H1 (cell line): ENCODE measurements at regions not wholly inside any gene's neighbourhood (a gene's known extent, or its start where the extent isn't known, plus 50 kb on each side); places are given as distances from the start of the nearest gene placed in this dataset.

ENCODE experiments used
- CTCF ChIA-PET: fragments of 300-600 bp; sonication (Branson Sonifier 250); formaldehyde crosslinking; loops from one replicate; lab custom pipeline; 2021; ENCODE audit not compliant: partially characterized antibody; lab: Charles Lee
- POLR2A ChIA-PET: fragments of 300-600 bp; sonication (Branson Sonifier 250); formaldehyde crosslinking; loops from one replicate; lab custom pipeline; 2021; ENCODE audit warnings: inconsistent platforms; ENCODE audit not compliant: partially characterized antibody; lab: Charles Lee
- DNase-seq, 2 experiments: peaks; one replicate each; pipeline versions ENCODE4 v3.0.0 to v3.0.0-alpha.2; 2010 to 2022; ENCODE audit warnings: low spot score in 2 of 2, low read depth in 1 of 2, mixed read lengths in 1 of 2
- FAIRE-seq: peaks from 2 replicates; lab custom pipeline; 2011; peaks lifted over from hg19 to GRCh38; lab: Jason Lieb, UNC
- H2AFZ ChIP-seq: 2 replicates; pipeline ENCODE4 v1.8.1; 2012; ENCODE audit warnings: low read length, inconsistent platforms
- H2AK5ac ChIP-seq: 2 replicates; pipeline ENCODE4 v1.6.1; 2013; ENCODE audit warnings: low read depth, low read length
- H2BK120ac ChIP-seq: replicated peaks from 2 replicates; pipeline ENCODE3; 2013; ENCODE audit warnings: low read depth, low read length, inconsistent platforms
- H2BK12ac ChIP-seq: 2 replicates; pipeline ENCODE4 v1.6.1; 2013; ENCODE audit warnings: low read depth, low read length
- H2BK15ac ChIP-seq: 2 replicates; pipeline ENCODE4 v1.6.1; 2013; ENCODE audit warnings: low read length
- H2BK20ac ChIP-seq: 2 replicates; pipeline ENCODE4 v1.6.1; 2013; ENCODE audit warnings: low read length
- H2BK5ac ChIP-seq: 2 replicates; pipeline ENCODE4 v1.6.1; 2013; ENCODE audit warnings: low read depth, low read length
- H3K14ac ChIP-seq: 2 replicates; pipeline ENCODE4 v1.6.1; 2013; ENCODE audit warnings: inconsistent platforms; ENCODE audit not compliant: insufficient read length
- H3K18ac ChIP-seq: 2 replicates; pipeline ENCODE4 v1.6.1; 2013; ENCODE audit warnings: low read length; ENCODE audit errors: extremely low read depth
- H3K23ac ChIP-seq: 2 replicates; pipeline ENCODE4 v1.6.1; 2013; ENCODE audit warnings: inconsistent platforms; ENCODE audit not compliant: insufficient read length
- H3K23me2 ChIP-seq: 2 replicates; pipeline ENCODE4 v1.6.1; 2013; ENCODE audit warnings: low read depth, low read length
- H3K27ac ChIP-seq: 2 replicates; pipeline ENCODE4 v1.6.1; 2011; ENCODE audit warnings: low read depth, low read length, inconsistent platforms
- H3K27me3 ChIP-seq, 4 experiments: replicated peaks in 1 of 4; 1 replicate in 1 of 4; 2 replicates in 3 of 4; pipeline versions ENCODE4 v1.6.1 to v1.8.1; 2011 to 2013; ENCODE audit warnings: low read length in 3 of 4, mild to moderate bottlenecking in 3 of 4, inconsistent platforms in 2 of 4, mixed read lengths in 2 of 4, moderate library complexity in 1 of 4; ENCODE audit not compliant: control insufficient read depth in 3 of 4, insufficient read depth in 3 of 4; ENCODE audit errors: extremely low read depth in 1 of 4
- H3K36me3 ChIP-seq, 4 experiments: 2 replicates each; pipeline versions ENCODE4 v1.6.1 to v1.8.1; 2011 to 2013; ENCODE audit warnings: mild to moderate bottlenecking in 4 of 4, low read length in 3 of 4, moderate library complexity in 2 of 4, control low read depth in 1 of 4, inconsistent platforms in 1 of 4; ENCODE audit not compliant: insufficient read depth in 4 of 4, control insufficient read depth in 2 of 4
- H3K4ac ChIP-seq: replicated peaks from 2 replicates; pipeline ENCODE3; 2013; ENCODE audit warnings: low read length, low read depth, mixed read lengths, inconsistent platforms; ENCODE audit not compliant: insufficient read length
- H3K4me1 ChIP-seq, 4 experiments: replicated peaks in 1 of 4; 1 replicate in 1 of 4; 2 replicates in 3 of 4; pipeline versions ENCODE4 v1.6.1 to v1.8.1; 2011 to 2013; ENCODE audit warnings: low read length in 3 of 4, inconsistent platforms in 2 of 4, mixed read lengths in 1 of 4; ENCODE audit not compliant: insufficient read depth in 4 of 4, control insufficient read depth in 3 of 4
- H3K4me2 ChIP-seq, 2 experiments: 2 replicates each; pipeline versions ENCODE4 v1.6.1 to v1.8.1; 2011 to 2013; ENCODE audit warnings: low read depth in 2 of 2, low read length in 2 of 2, control low read depth in 1 of 2, inconsistent platforms in 1 of 2, mild to moderate bottlenecking in 1 of 2; ENCODE audit not compliant: insufficient read depth in 1 of 2
- H3K4me3 ChIP-seq, 4 experiments: fragments of 200-600, 300-600 bp in 1 of 4; sonication (generic), shearing (Covaris generic), sonication (Bioruptor Twin) in 1 of 4; 2 replicates each; pipeline versions ENCODE4 v1.5.1 to v1.8.1; 2011 to 2016; ENCODE audit warnings: low read length in 4 of 4, low read depth in 3 of 4, control low read depth in 2 of 4, inconsistent platforms in 2 of 4, mild to moderate bottlenecking in 2 of 4, mixed read lengths in 1 of 4, moderate library complexity in 1 of 4; ENCODE audit not compliant: insufficient read depth in 2 of 4; ENCODE audit errors: extremely low read depth in 1 of 4
- H3K56ac ChIP-seq: replicated peaks from 2 replicates; pipeline ENCODE3; 2013; ENCODE audit warnings: low read depth, mild to moderate bottlenecking, mixed read lengths, low read length, inconsistent platforms; ENCODE audit not compliant: insufficient read length
- H3K79me1 ChIP-seq: 2 replicates; pipeline ENCODE4 v1.6.1; 2013; ENCODE audit warnings: low read depth, low read length, control low read depth
- H3K79me2 ChIP-seq, 2 experiments: 2 replicates each; pipeline versions ENCODE4 v1.6.1 to v1.8.1; 2012 to 2013; ENCODE audit warnings: low read length in 2 of 2, mild to moderate bottlenecking in 2 of 2, inconsistent platforms in 1 of 2; ENCODE audit not compliant: insufficient read depth in 2 of 2, control insufficient read depth in 1 of 2
- H3K9ac ChIP-seq, 4 experiments: replicated peaks in 1 of 4; 1 replicate in 1 of 4; 2 replicates in 3 of 4; pipeline versions ENCODE4 v1.6.1 to v1.8.1; 2011 to 2013; ENCODE audit warnings: low read depth in 3 of 4, low read length in 3 of 4, control low read depth in 2 of 4, mild to moderate bottlenecking in 2 of 4, moderate library complexity in 2 of 4, inconsistent platforms in 1 of 4; ENCODE audit errors: extremely low read depth in 1 of 4
- H3K9me3 ChIP-seq, 2 experiments: 2 replicates each; pipeline versions ENCODE4 v1.6.1 to v1.8.1; 2012 to 2013; ENCODE audit warnings: mild to moderate bottlenecking in 2 of 2, moderate library complexity in 2 of 2, control low read depth in 1 of 2, inconsistent platforms in 1 of 2, low read depth in 1 of 2, low read length in 1 of 2, mixed read lengths in 1 of 2; ENCODE audit not compliant: insufficient read depth in 2 of 2
- H4K20me1 ChIP-seq, 2 experiments: replicated peaks in 1 of 2; 2 replicates each; pipeline versions ENCODE3 to v1.8.1; 2011 to 2013; ENCODE audit warnings: inconsistent platforms in 2 of 2, low read length in 2 of 2, mild to moderate bottlenecking in 1 of 2; ENCODE audit not compliant: insufficient read depth in 2 of 2, control insufficient read depth in 1 of 2
- H4K5ac ChIP-seq: 2 replicates; pipeline ENCODE4 v1.6.1; 2013; ENCODE audit warnings: low read length, low read depth, mixed read lengths, inconsistent platforms; ENCODE audit not compliant: insufficient read length
- H4K8ac ChIP-seq: 2 replicates; pipeline ENCODE4 v1.8.0; 2013; ENCODE audit warnings: mild to moderate bottlenecking, moderate library complexity, low read length, inconsistent platforms; ENCODE audit not compliant: insufficient read depth; ENCODE audit errors: extremely low read depth
- H4K91ac ChIP-seq: replicated peaks from 2 replicates; pipeline ENCODE3; 2013; ENCODE audit warnings: low read length, mixed read lengths, inconsistent platforms; ENCODE audit not compliant: insufficient read length
- CTCF ChIP-seq, 3 experiments: IDR thresholded peaks; 1 replicate in 2 of 3; 2 replicates in 1 of 3; pipeline versions ENCODE4 v1.5.1 to v1.6.1; 2011; ENCODE audit warnings: low read length in 3 of 3, mild to moderate bottlenecking in 3 of 3, inconsistent platforms in 2 of 3, low read depth in 1 of 3, moderate library complexity in 1 of 3; ENCODE audit not compliant: insufficient read depth in 1 of 3; ENCODE audit errors: control extremely low read depth in 1 of 3
- E2F6 ChIP-seq: IDR thresholded peaks from 2 replicates; pipeline ENCODE4 v1.6.1; 2012; ENCODE audit warnings: inconsistent platforms
- JUN ChIP-seq: IDR thresholded peaks from 2 replicates; pipeline ENCODE4 v1.6.1; 2011; ENCODE audit warnings: low read depth, mild to moderate bottlenecking, improper control_type of control experiment, low read length
- PHF8 ChIP-seq: fragments of 200-600 bp; sonication (generic); conservative IDR thresholded peaks from 2 replicates; pipeline ENCODE4 v1.7.1; 2012; ENCODE audit warnings: low read depth, mild to moderate bottlenecking, inconsistent platforms, low read length, moderate library complexity
- POLR2A ChIP-seq, 2 experiments: IDR thresholded peaks; 1 replicate in 1 of 2; 2 replicates in 1 of 2; pipeline ENCODE4 v1.6.1; 2011; ENCODE audit warnings: low read depth in 2 of 2, low read length in 2 of 2, mild to moderate bottlenecking in 2 of 2; ENCODE audit errors: control extremely low read depth in 1 of 2
- RBBP5 ChIP-seq: IDR thresholded peaks from 2 replicates; pipeline ENCODE4 v1.7.1; 2012; ENCODE audit warnings: low read depth, mild to moderate bottlenecking, inconsistent platforms, low read length, moderate library complexity, borderline replicate concordance
- RXRA ChIP-seq: IDR thresholded peaks from 2 replicates; pipeline ENCODE4 v1.6.1; 2011; ENCODE audit warnings: low read depth, mild to moderate bottlenecking, low read length, moderate library complexity; ENCODE audit not compliant: insufficient read depth
- WGBS, 2 experiments: shearing (Covaris generic) in 1 of 2; methylation state at CpG; one replicate each; pipeline versions ENCODE4 v1.1.6 to v1.1.7; 2013 to 2015; ENCODE audit warnings: low lambda C conversion rate in 2 of 2, mixed read lengths in 2 of 2, inconsistent platforms in 1 of 2, low coverage in 1 of 2, missing lambda C conversion rate in 1 of 2; ENCODE audit not compliant: insufficient replicate concordance in 2 of 2, insufficient coverage in 1 of 2, insufficient read length in 1 of 2; ENCODE audit errors: extremely low coverage in 1 of 2, missing lambda C conversion rate in 1 of 2; 5-methylcytosine and 5-hydroxymethylcytosine counted together

GRCh38 chr5:34439601-34440000 lies 216.5 kb upstream of the RAI14 start:
- no peaks in the 10 kb centered on the region for H3K27me3 ChIP-seq
- H4K20me1 ChIP-seq: no peaks in the 10 kb centered on the region
- H3K79me1 ChIP-seq: no peaks in the 10 kb centered on the region
- H3K27ac ChIP-seq: no peak overlapping the region
- H3K14ac ChIP-seq: no peak overlapping the region
- H3K23me2 ChIP-seq: no peaks in the 10 kb centered on the region; the same call in 1 of the 2 replicates
- H3K23ac ChIP-seq: no peak overlapping the region
- no peak for FAIRE-seq
- no peak overlapping the region for H4K91ac ChIP-seq
- H3K56ac ChIP-seq: no peak overlapping the region
- 80 to 84% methylated on average over 1 to 7 of the region's 7 CpGs for WGBS, 2 experiments
- H3K4me1 ChIP-seq: no peaks in the 10 kb centered on the region
- no peaks in the 10 kb centered on the region for H3K36me3 ChIP-seq
- no peak overlapping the region for H3K4ac ChIP-seq
- H2BK5ac ChIP-seq: no peak overlapping the region
- no peak overlapping the region for H4K8ac ChIP-seq
- H2BK12ac ChIP-seq: no peak overlapping the region
- peak overlapping the region; percentile 86; the same call in 1 of the 2 replicates for H2BK20ac ChIP-seq
- peak overlapping the region; percentile 36; the same call in 1 of the 2 replicates for H3K18ac ChIP-seq
- H3K9me3 ChIP-seq: peaks cover 0 to 10% of the 10 kb centered on the region in 2 experiments; a peak in 2 of 4 replicates
- DNase-seq: no peak
- CTCF ChIA-PET: interaction anchor here (0.8 to 3.5 kb wide), 4 partner anchors 12 to 26 kb away, joined by 3 to 26 read pairs (median 8); no protein-coding TSS in a partner anchor
- POLR2A ChIA-PET: interaction anchor here (2.0 kb wide), 1 partner anchor 28 kb away, joined by 7 read pairs; no protein-coding TSS in a partner anchor
- H3K9ac ChIP-seq: no peak overlapping the region
- no peak for TF ChIP-seq CTCF (IDR thresholded peaks at IDR 0.05; ENCODE audit: control extremely low read depth in 1 of 3, insufficient read depth in 1 of 3, low read depth in 1 of 3, low read length in 3 of 3)
- no peak for TF ChIP-seq RXRA
- no peak for TF ChIP-seq JUN
- no peak for TF ChIP-seq POLR2A (IDR thresholded peaks at IDR 0.05; ENCODE audit: control extremely low read depth in 1 of 2, low read depth in 2 of 2, low read length in 2 of 2)
- TF ChIP-seq RBBP5: no peak
- TF ChIP-seq E2F6: no peak
- no peak for TF ChIP-seq PHF8
- no peak overlapping the region for H3K4me2 ChIP-seq
- H2AK5ac ChIP-seq: no peak overlapping the region
- H2BK120ac ChIP-seq: no peak overlapping the region
- H2BK15ac ChIP-seq: no peak overlapping the region
- H3K79me2 ChIP-seq: no peaks in the 10 kb centered on the region
- 0 out of 2 replicates have a peak overlapping the region, but pooled peaks have one; percentile 39 for H2AFZ ChIP-seq
- H3K4me3 ChIP-seq: no peak overlapping the region
- no peak overlapping the region for H4K5ac ChIP-seq
